IMR-90 (cell line): ENCODE measurements at regions not wholly inside any gene's neighbourhood (a gene's known extent, or its start where the extent isn't known, plus 50 kb on each side); places are given as distances from the start of the nearest gene placed in this dataset.

Experiments
- ATAC-seq: fragments of 200-7000 bp; cut with Tn5 transposase; 2 replicates; pipeline ENCODE4 v1.9.1; 2020; ENCODE audit warnings: low read depth, mild to moderate bottlenecking, moderate library complexity
- BruUV-seq: library from RNA; stranded (reverse); fragments of 400-500 nt; replicated peaks from 2 replicates; lab custom pipeline; 2021; lab: Mats Ljungman, UMichigan
- CTCF ChIA-PET: fragments of 300-600 bp; formaldehyde crosslinking; extraction: SDS; loops from one replicate; lab custom pipeline; 2021; ENCODE audit warnings: antibody characterized with exemption; lab: Yijun Ruan, JAX
- POLR2A ChIA-PET: fragments of 300-600 bp; sonication (Branson Sonifier 250); formaldehyde crosslinking; loops from one replicate; lab custom pipeline; 2022; ENCODE audit warnings: antibody characterized with exemption; ENCODE audit not compliant: unreplicated experiment; lab: Charles Lee
- DNase-seq: peaks from one replicate; pipeline ENCODE4 v3.0.0; 2013
- H2AFZ ChIP-seq: replicated peaks from 2 replicates; pipeline ENCODE3; 2013; ENCODE audit warnings: low read length, mild to moderate bottlenecking; ENCODE audit not compliant: poor library complexity
- H2AK5ac ChIP-seq: 2 replicates; pipeline ENCODE4 v1.6.1; 2013; ENCODE audit warnings: low read depth, low read length, inconsistent platforms
- H2AK9ac ChIP-seq: replicated peaks from 2 replicates; pipeline ENCODE3; 2013; ENCODE audit warnings: mild to moderate bottlenecking, low read depth, low read length, moderate library complexity; ENCODE audit not compliant: poor library complexity
- H2BK120ac ChIP-seq: 2 replicates; pipeline ENCODE4 v1.6.1; 2013; ENCODE audit warnings: low read depth, low read length, inconsistent platforms
- H2BK15ac ChIP-seq: 3 replicates; pipeline ENCODE4 v1.6.1; 2013; ENCODE audit warnings: low read depth, low read length, inconsistent platforms
- H2BK20ac ChIP-seq: 2 replicates; pipeline ENCODE4 v1.6.1; 2013; ENCODE audit warnings: low read depth, mild to moderate bottlenecking, inconsistent platforms, low read length, moderate library complexity
- H2BK5ac ChIP-seq: 2 replicates; pipeline ENCODE4 v1.6.1; 2013; ENCODE audit warnings: mild to moderate bottlenecking, low read depth, low read length, inconsistent platforms; ENCODE audit not compliant: poor library complexity, severe bottlenecking
- H3K14ac ChIP-seq: replicated peaks from 2 replicates; pipeline ENCODE4 v1.6.1; 2013; ENCODE audit warnings: low read depth, low read length, inconsistent platforms
- H3K18ac ChIP-seq: 2 replicates; pipeline ENCODE4 v1.6.1; 2013; ENCODE audit warnings: low read depth, low read length, control low read depth
- H3K23ac ChIP-seq: 2 replicates; pipeline ENCODE4 v1.6.1; 2013; ENCODE audit warnings: low read depth, low read length, inconsistent platforms
- H3K27ac ChIP-seq: 2 replicates; pipeline ENCODE4 v1.5.1; 2013; ENCODE audit warnings: mild to moderate bottlenecking, control low read depth, low read length; ENCODE audit not compliant: insufficient read depth
- H3K27me3 ChIP-seq: 2 replicates; pipeline ENCODE4 v1.6.1; 2013; ENCODE audit warnings: low read length; ENCODE audit not compliant: control insufficient read depth, insufficient read depth
- H3K36me3 ChIP-seq: 2 replicates; pipeline ENCODE4 v1.6.1; 2013; ENCODE audit warnings: low read length, mixed read lengths; ENCODE audit not compliant: control insufficient read depth, insufficient read depth
- H3K4ac ChIP-seq: 2 replicates; pipeline ENCODE4 v1.6.1; 2013; ENCODE audit warnings: low read depth, low read length, inconsistent platforms
- H3K4me1 ChIP-seq: 2 replicates; pipeline ENCODE4 v1.6.1; 2013; ENCODE audit warnings: low read length, mixed read lengths; ENCODE audit not compliant: control insufficient read depth, insufficient read depth
- H3K4me2 ChIP-seq: 2 replicates; pipeline ENCODE4 v1.6.1; 2013; ENCODE audit warnings: low read depth, mild to moderate bottlenecking, control low read depth, low read length, moderate library complexity
- H3K4me3 ChIP-seq: 2 replicates; pipeline ENCODE4 v1.5.1; 2013; ENCODE audit warnings: low read depth, mild to moderate bottlenecking, control low read depth, low read length, moderate library complexity; ENCODE audit not compliant: insufficient read depth
- H3K56ac ChIP-seq: 2 replicates; pipeline ENCODE4 v1.6.1; 2013; ENCODE audit warnings: low read length, inconsistent platforms; ENCODE audit not compliant: insufficient read depth; ENCODE audit errors: extremely low read depth
- H3K79me1 ChIP-seq, 2 experiments: 2 replicates each; pipeline ENCODE4 v1.6.1; 2013; ENCODE audit warnings: low read length in 2 of 2, inconsistent platforms in 1 of 2, low read depth in 1 of 2
- H3K9ac ChIP-seq: 2 replicates; pipeline ENCODE4 v1.6.1; 2013; ENCODE audit warnings: low read depth, low read length, control low read depth
- H3K9me1 ChIP-seq: 2 replicates; pipeline ENCODE4 v1.6.1; 2013; ENCODE audit warnings: low read length, inconsistent platforms; ENCODE audit not compliant: insufficient read depth
- H3K9me3 ChIP-seq: 2 replicates; pipeline ENCODE4 v1.6.1; 2013; ENCODE audit warnings: low read length; ENCODE audit not compliant: control insufficient read depth, insufficient read depth
- H4K20me1 ChIP-seq: 2 replicates; pipeline ENCODE4 v1.6.1; 2013; ENCODE audit warnings: low read length, inconsistent platforms; ENCODE audit not compliant: insufficient read depth
- H4K5ac ChIP-seq: 2 replicates; pipeline ENCODE4 v1.6.1; 2013; ENCODE audit warnings: mild to moderate bottlenecking, low read depth, low read length, control low read depth
- H4K8ac ChIP-seq, 2 experiments: 2 replicates each; pipeline ENCODE4 v1.6.1; 2013; ENCODE audit warnings: low read depth in 2 of 2, low read length in 2 of 2, control low read depth in 1 of 2, inconsistent platforms in 1 of 2
- H4K91ac ChIP-seq: 2 replicates; pipeline ENCODE4 v1.6.1; 2013; ENCODE audit warnings: low read depth, low read length, inconsistent platforms; ENCODE audit not compliant: insufficient read depth
- BHLHE40 ChIP-seq: fragments of 150-350 bp; IDR thresholded peaks from 2 replicates; pipeline ENCODE4 v1.6.1; 2016; ENCODE audit warnings: mild to moderate bottlenecking, low read depth, low read length
- CHD1 ChIP-seq: IDR thresholded peaks from 2 replicates; pipeline ENCODE4 v1.6.1; 2012; ENCODE audit warnings: low read depth, low read length, improper control_type of control experiment
- ELK1 ChIP-seq: fragments of 150-350 bp; IDR thresholded peaks from 2 replicates; pipeline ENCODE4 v1.6.1; 2016; ENCODE audit warnings: low read depth, mild to moderate bottlenecking, low read length, moderate library complexity, borderline replicate concordance
- FOS ChIP-seq: fragments of 150-350 bp; IDR thresholded peaks from 2 replicates; pipeline ENCODE4 v1.6.1; 2016; ENCODE audit warnings: low read depth, low read length
- MAFK ChIP-seq: IDR thresholded peaks from 2 replicates; pipeline ENCODE4 v1.6.1; 2012; ENCODE audit warnings: low read depth, low read length, improper control_type of control experiment
- MAZ ChIP-seq: IDR thresholded peaks from 2 replicates; pipeline ENCODE4 v1.6.1; 2012; ENCODE audit warnings: low read depth, mild to moderate bottlenecking, low read length, improper control_type of control experiment, moderate library complexity, borderline replicate concordance
- NFE2L2 ChIP-seq: fragments of 150-350 bp; IDR thresholded peaks from 2 replicates; pipeline ENCODE4 v1.6.1; 2016; ENCODE audit warnings: low read depth, mild to moderate bottlenecking, low read length
- POLR2A ChIP-seq: IDR thresholded peaks from 2 replicates; pipeline ENCODE4 v1.6.1; 2012; ENCODE audit warnings: mild to moderate bottlenecking, low read depth, low read length
- SMC3 ChIP-seq: fragments of 150-350 bp; IDR thresholded peaks from 2 replicates; pipeline ENCODE4 v1.6.1; 2016; ENCODE audit warnings: low read depth, mild to moderate bottlenecking, antibody characterized with exemption, low read length, moderate library complexity
- WGBS, 2 experiments: methylation state at CpG; one replicate each; pipeline versions ENCODE4 v1.1.5 to v1.1.7; 2013; ENCODE audit warnings: missing lambda C conversion rate in 2 of 2; ENCODE audit not compliant: insufficient read length in 1 of 2; ENCODE audit errors: extremely low coverage in 2 of 2; 5-methylcytosine and 5-hydroxymethylcytosine counted together
- dilution Hi-C: fragments of 300-500 bp; cut with HindIII; formaldehyde crosslinking; loops from one replicate; pipeline ENCODE4 v1.14.3; 2018; ENCODE audit warnings: low sequenced_read_pairs; ENCODE audit not compliant: unreplicated experiment
- in situ Hi-C: fragments of 300-500 bp; cut with MboI; formaldehyde crosslinking; loops from 3 replicates; pipeline ENCODE4 v1.14.3; 2019; ENCODE audit warnings: low sequenced_read_pairs, inconsistent platforms, mixed read lengths
- intact Hi-C: fragments of 100-400 bp; cut with micrococcal nuclease; formaldehyde crosslinking; loops from 2 replicates; pipeline ENCODE4 v1.10.0; 2022
- TF ChIP-seq, protein P1 (sequence below): fragments of 150-350 bp; IDR thresholded peaks from 2 replicates; pipeline ENCODE4 v1.6.1; 2017; ENCODE audit warnings: mild to moderate bottlenecking, antibody characterized with exemption, low read length, low read depth

DNA sequence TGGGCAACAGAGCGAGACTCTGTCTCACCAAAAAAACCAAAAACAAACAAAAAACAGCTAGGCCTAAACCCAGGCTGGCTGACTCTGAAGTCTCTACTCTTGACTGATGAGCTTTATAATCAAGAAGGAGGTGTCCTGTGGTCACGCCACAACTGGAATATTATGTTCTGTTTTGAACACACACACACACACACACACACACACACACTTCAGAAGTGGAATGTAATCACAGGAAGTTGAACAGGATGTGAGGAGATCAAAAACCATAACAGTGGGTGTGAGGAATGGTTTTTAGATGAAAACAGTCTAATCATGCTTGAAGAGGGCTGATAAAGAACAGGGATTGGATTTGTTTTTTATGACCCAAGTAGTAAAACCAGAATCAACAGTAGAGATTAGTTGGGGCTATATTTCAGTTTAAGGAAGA lies 51.1 kb upstream of the IL6 start:
- H3K4me2 ChIP-seq = no peak overlapping the region
- peak overlapping the region; percentile 60 for H2AFZ ChIP-seq
- peak overlapping the region; percentile 30 for H3K4ac ChIP-seq
- H3K9me3 ChIP-seq = no peaks in the 10 kb centered on the region
- H2AK9ac ChIP-seq = no peak overlapping the region
- in situ Hi-C loops (no loop called here), intact Hi-C loops (no loop called here), dilution Hi-C loops (no loop called here)
- H3K18ac ChIP-seq = peak overlapping the region; percentile 68; the same call in 1 of the 2 replicates
- H3K79me1 ChIP-seq = no peaks in the 10 kb centered on the region
- peak overlapping the region; percentile 66 for H2BK120ac ChIP-seq
- DNase-seq (peak; percentile 86), ATAC-seq (peak; percentile 36)
- H4K20me1 ChIP-seq = peaks cover 3% of the 10 kb centered on the region; the same call in 1 of the 2 replicates
- peak overlapping the region; percentile 79 for H2BK20ac ChIP-seq
- ChIA-PET POLR2A (no interaction called here), CTCF (interaction anchor here (0.8 kb wide), 1 partner anchor 51 kb away, joined by 5 read pairs; the partner anchor contains the start of gene IL6)
- no peak overlapping the region for H3K4me3 ChIP-seq
- H4K8ac ChIP-seq = peak overlapping the region in 1 of 2 experiments; percentile 81; a peak in 2 of 4 replicates
- no peak overlapping the region; the same call in 1 of the 2 replicates for H3K23ac ChIP-seq
- peak overlapping the region; percentile 35 for H4K91ac ChIP-seq
- no peaks in the 10 kb centered on the region for H3K27me3 ChIP-seq
- peaks cover 17% of the 10 kb centered on the region for H3K4me1 ChIP-seq
- H2AK5ac ChIP-seq = peak overlapping the region; percentile 78
- peak overlapping the region; percentile 9; the same call in 1 of the 3 replicates for H2BK15ac ChIP-seq
- peak; percentile 42; the same call in 1 of the 2 replicates for TF ChIP-seq BHLHE40
- TF ChIP-seq MAZ = no peak
- TF ChIP-seq POLR2A = no peak
- TF ChIP-seq, protein P1, sequence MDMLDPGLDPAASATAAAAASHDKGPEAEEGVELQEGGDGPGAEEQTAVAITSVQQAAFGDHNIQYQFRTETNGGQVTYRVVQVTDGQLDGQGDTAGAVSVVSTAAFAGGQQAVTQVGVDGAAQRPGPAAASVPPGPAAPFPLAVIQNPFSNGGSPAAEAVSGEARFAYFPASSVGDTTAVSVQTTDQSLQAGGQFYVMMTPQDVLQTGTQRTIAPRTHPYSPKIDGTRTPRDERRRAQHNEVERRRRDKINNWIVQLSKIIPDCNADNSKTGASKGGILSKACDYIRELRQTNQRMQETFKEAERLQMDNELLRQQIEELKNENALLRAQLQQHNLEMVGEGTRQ = no peak
- peak; percentile 35; the same call in 1 of the 2 replicates for TF ChIP-seq NFE2L2
- no peak for TF ChIP-seq FOS
- TF ChIP-seq SMC3 = no peak
- TF ChIP-seq CHD1 = no peak
- TF ChIP-seq MAFK = no peak
- TF ChIP-seq ELK1 = no peak
- H3K14ac ChIP-seq = peak overlapping the region; percentile 54; the same call in 1 of the 2 replicates
- WGBS, 2 experiments = 80% methylated on average over 1 of the region's 2 CpGs; no CpG with 5 or more reads in 1 of the 2 experiments
- H3K36me3 ChIP-seq = no peaks in the 10 kb centered on the region
- 0 out of 2 replicates have a peak overlapping the region, but pooled peaks have one; percentile 4 for H3K27ac ChIP-seq
- peaks cover 10% of the 10 kb centered on the region for H3K9me1 ChIP-seq
- H3K9ac ChIP-seq = no peak overlapping the region
- H3K56ac ChIP-seq = no peak overlapping the region
- H2BK5ac ChIP-seq = peak overlapping the region; percentile 76
- no peak overlapping the region for H4K5ac ChIP-seq
- BruUV-seq = no TSS peak
